ENCODE measurements at regions not wholly inside any gene's neighbourhood (a gene's known extent, or its start where the extent isn't known, plus 50 kb on each side); places are given as distances from the start of the nearest gene placed in this dataset.
"Not testable (repeated sequence)": the region's sequence is repeated elsewhere in the genome, so short reads cannot be mapped to it uniquely, and the experiment has no call there.

DNA sequence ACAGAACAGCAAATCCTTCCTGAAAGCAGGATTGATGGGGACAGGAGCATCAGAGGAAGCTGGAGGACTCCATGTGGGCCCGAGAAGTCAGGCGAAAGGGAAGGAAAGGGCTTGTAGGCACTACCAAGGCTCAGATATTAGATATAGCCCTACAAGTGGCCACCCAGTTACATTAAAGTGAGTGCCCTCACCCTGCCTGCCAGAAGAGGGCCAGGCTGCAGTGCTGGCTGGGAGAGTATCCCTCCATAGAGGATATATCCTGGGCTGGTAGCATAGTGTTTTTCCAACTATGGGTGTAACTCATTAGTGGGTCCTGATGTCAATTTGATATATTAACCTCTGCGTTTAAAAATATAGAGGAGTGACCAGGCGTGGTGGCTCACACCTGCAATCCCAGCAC, 285.2 kb downstream of the MYCN start:
- Mint-ChIP-seq H3K27me3 (peaks cover 4% of the 10 kb centered on the region), H3K36me3 (no peaks in the 10 kb centered on the region), H3K27ac (no peak overlapping the region), H3K4me3 (no peak overlapping the region), H3K9me3 (ENCODE audit: low read depth) (no peaks in the 10 kb centered on the region), H3K4me1 (ENCODE audit: low read depth) (no peaks in the 10 kb centered on the region)

- Mint-ChIP-seq H3K9me3 (ENCODE audit: low read depth) (no peaks in the 10 kb centered on the region), H3K4me3 (no peak overlapping the region), H3K27ac (no peak overlapping the region), H3K27me3 (peaks cover 4% of the 10 kb centered on the region), H3K36me3 (no peaks in the 10 kb centered on the region), H3K4me1 (ENCODE audit: low read depth) (no peaks in the 10 kb centered on the region)
Measured at GRCh38 chr2:16225071-16225470, 284.7 kb downstream of the MYCN start.

DNA sequence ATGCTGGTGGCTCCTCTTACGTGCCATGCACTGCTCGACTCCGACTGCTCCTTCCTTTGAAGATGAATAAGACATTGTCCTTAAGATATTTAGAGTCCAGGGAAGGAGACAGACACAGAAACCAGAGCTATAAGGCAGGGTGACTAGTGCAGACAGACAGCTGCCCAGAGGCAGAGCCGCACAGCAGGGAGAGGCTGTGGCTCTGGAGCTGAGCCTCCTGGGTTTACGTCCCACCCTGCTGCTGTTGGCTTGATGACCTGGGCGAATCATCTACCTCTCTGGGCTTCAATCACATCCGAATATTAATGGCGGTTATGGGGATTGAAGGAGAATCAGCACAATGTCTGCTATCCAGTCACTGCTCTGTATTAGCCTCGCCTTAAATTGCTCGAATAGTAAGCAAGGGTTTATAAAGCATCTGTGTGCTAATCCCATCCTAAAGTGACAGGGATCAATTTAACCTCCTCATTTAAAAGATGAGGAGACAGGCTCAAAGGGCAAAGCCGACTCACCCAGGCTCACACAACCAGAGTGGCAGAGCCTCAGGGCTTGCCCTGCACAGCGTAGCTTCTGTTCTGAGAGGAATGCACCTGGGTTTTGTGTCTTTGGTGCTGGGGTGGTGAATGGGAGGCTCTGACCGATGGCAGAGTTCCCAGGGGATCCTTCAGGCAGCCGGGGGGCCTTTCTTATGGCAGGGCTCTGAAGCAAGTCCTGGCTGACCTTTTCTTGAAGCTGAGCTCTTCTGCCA, 284.1 kb downstream of the MYCN start:
- Mint-ChIP-seq H3K27me3 (peaks cover 4% of the 10 kb centered on the region), H3K4me3 (no peak overlapping the region), H3K4me1 (ENCODE audit: low read depth) (no peaks in the 10 kb centered on the region), H3K27ac (no peak overlapping the region), H3K9me3 (ENCODE audit: low read depth) (no peaks in the 10 kb centered on the region), H3K36me3 (no peaks in the 10 kb centered on the region)

DNA sequence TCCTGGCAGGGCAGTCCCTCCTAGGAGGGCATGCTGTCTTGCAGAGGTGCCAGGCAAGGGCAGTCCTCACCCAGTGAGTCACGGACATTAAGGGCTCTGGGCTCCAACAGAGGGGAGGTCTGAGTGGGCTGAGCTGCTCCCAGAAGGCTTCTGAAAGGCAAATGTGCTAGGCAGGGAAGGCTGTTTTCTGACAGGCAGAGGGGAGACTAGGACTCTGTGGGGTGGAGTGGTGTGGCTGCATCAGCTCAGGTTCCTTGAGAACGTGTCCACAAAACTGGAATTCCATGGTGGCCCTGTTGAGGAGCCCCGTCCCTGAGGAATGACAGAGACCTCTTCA, 283.5 kb downstream of the MYCN start:
- H3K27ac Mint-ChIP-seq, result no peak overlapping the region
- H3K9me3 Mint-ChIP-seq (ENCODE audit: low read depth), result no peaks in the 10 kb centered on the region
- no peaks in the 10 kb centered on the region for H3K4me1 Mint-ChIP-seq (ENCODE audit: low read depth)
- no peaks in the 10 kb centered on the region for H3K36me3 Mint-ChIP-seq
- no peak overlapping the region for H3K4me3 Mint-ChIP-seq
- peaks cover 4% of the 10 kb centered on the region for H3K27me3 Mint-ChIP-seq

GRCh38 chr2:16223161-16223840, 283.0 kb downstream of the MYCN start:
- H3K36me3 Mint-ChIP-seq, result no peaks in the 10 kb centered on the region
- H3K4me3 Mint-ChIP-seq, result no peak overlapping the region
- H3K9me3 Mint-ChIP-seq (ENCODE audit: low read depth), result no peaks in the 10 kb centered on the region
- no peaks in the 10 kb centered on the region for H3K4me1 Mint-ChIP-seq (ENCODE audit: low read depth)
- H3K27ac Mint-ChIP-seq, result no peak overlapping the region
- peaks cover 4% of the 10 kb centered on the region for H3K27me3 Mint-ChIP-seq

GRCh38 chr2:16222326-16222725, 282.0 kb downstream of the MYCN start:
- Mint-ChIP-seq H3K9me3 (ENCODE audit: low read depth) (no peaks in the 10 kb centered on the region), H3K27me3 (peaks cover 4% of the 10 kb centered on the region), H3K36me3 (no peaks in the 10 kb centered on the region), H3K4me3 (no peak overlapping the region), H3K27ac (no peak overlapping the region), H3K4me1 (ENCODE audit: low read depth) (no peaks in the 10 kb centered on the region)

DNA sequence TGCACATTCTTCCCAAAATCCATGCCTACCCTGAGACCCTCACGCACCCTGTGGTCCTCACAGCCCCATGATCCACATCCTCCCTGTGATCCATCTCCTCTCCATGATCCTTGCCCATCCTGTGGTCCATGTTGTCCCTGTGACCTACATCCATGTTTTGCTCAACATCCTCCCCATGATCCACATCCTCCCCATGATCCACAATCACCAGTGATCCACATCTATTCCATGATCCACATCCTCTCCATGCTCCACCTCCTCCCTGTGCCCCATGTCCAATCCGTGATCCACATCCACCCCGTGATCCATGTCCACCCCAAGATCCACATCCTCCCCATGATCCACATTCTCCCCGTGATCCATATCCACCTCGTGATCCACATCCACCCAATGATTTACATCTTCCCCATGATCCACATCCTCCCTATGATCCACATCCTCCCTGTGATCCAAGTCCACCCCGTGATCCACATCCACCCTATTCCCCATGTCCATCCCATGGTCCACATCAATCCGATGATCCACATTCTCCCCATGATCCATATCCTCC, 281.2 kb downstream of the MYCN start:
- no peaks in the 10 kb centered on the region for H3K4me1 Mint-ChIP-seq (ENCODE audit: low read depth)
- H3K27me3 Mint-ChIP-seq, result peaks cover 4% of the 10 kb centered on the region
- H3K9me3 Mint-ChIP-seq (ENCODE audit: low read depth), result no peaks in the 10 kb centered on the region
- H3K4me3 Mint-ChIP-seq, result no peak overlapping the region
- H3K27ac Mint-ChIP-seq, result no peak overlapping the region
- H3K36me3 Mint-ChIP-seq, result no peaks in the 10 kb centered on the region

DNA sequence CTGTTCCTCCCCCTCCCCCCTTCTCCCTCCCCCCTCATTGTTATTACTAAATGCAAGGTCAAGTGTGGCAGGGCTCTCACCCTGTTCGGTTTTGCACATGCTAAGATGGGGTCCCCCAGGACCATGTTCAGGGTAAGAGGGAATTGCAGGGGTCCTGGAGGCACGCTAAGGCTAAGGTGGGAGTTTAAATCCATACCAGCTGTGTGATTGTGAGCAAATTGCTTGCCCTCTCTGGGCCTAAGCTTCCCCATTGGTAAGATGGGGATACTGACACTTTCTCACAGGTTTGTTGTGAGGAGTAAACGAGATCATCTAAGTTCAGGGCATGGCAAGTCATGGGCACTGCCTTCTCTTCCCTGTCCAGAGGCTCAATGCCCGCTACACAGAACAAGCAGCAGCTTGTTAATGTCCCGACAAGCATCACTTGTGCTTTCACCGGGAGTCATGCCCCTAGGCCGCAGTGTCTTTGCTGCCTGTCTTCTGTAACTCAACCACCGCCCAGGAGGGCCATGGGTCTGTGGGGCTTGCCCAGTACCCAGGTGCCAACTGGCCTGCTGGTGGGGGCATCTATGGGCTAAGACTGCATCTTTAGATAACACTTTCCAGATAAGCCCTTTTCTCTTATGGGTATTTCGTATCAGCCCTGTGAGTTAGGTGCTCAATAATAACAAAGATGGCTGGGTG, 279.1 kb downstream of the MYCN start:
- no peak overlapping the region for H3K4me3 Mint-ChIP-seq
- H3K27ac Mint-ChIP-seq, result no peak overlapping the region
- H3K36me3 Mint-ChIP-seq, result no peaks in the 10 kb centered on the region
- no peaks in the 10 kb centered on the region for H3K4me1 Mint-ChIP-seq (ENCODE audit: low read depth)
- H3K27me3 Mint-ChIP-seq, result peaks cover 4% of the 10 kb centered on the region
- no peaks in the 10 kb centered on the region for H3K9me3 Mint-ChIP-seq (ENCODE audit: low read depth)

- Mint-ChIP-seq H3K9me3 (ENCODE audit: low read depth) (no peaks in the 10 kb centered on the region), H3K4me1 (ENCODE audit: low read depth) (no peaks in the 10 kb centered on the region), H3K27me3 (peaks cover 4% of the 10 kb centered on the region), H3K4me3 (no peak overlapping the region), H3K27ac (no peak overlapping the region), H3K36me3 (no peaks in the 10 kb centered on the region)
Measured at GRCh38 chr2:16218625-16219024, 278.3 kb downstream of the MYCN start.

DNA sequence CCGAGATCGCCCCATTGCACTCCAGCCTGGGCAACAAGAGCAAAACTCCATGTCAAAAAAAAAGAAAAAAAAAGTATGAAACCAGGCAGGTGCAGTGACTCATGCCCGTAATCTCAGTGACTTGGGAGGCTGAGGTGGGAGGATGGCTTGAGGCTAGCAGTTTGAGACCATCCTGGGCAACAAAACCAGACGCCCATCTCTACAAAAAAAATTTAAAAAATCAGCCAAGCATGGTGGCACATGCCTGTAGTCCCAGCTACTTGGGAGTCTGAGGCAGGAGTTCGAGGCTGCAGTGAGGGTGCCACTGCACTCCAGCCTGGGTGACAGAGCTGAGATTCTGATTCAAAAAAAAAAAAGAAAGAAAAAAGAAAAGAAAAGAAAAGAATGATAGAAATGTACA, 277.8 kb downstream of the MYCN start:
- H3K27ac Mint-ChIP-seq, result no peak overlapping the region
- peaks cover 4% of the 10 kb centered on the region for H3K27me3 Mint-ChIP-seq
- H3K4me1 Mint-ChIP-seq (ENCODE audit: low read depth), result no peaks in the 10 kb centered on the region
- no peaks in the 10 kb centered on the region for H3K36me3 Mint-ChIP-seq
- no peaks in the 10 kb centered on the region for H3K9me3 Mint-ChIP-seq (ENCODE audit: low read depth)
- H3K4me3 Mint-ChIP-seq, result no peak overlapping the region

DNA sequence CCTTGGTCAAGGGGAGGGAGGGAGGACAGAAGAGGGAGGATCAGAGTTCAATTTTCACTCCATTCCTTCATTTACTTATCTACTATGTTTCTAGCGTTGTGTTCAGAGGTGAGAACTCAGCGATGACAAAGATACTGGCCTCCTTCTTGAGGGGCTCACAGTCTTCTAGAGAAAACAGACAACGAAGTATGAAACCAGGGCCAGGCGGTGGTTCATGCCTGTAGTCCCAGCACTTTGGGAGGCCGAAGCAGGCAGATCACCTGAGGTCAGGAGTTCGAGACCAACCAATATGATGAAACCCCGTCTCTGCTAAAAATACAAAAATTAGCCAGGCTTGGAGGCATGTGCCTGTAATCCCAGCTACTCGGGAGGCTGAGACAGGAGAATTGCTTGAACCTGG, 277.4 kb downstream of the MYCN start:
- not testable (repeated sequence) for H3K27ac Mint-ChIP-seq; H3K9me3 Mint-ChIP-seq (ENCODE audit: low read depth); H3K27me3 Mint-ChIP-seq; H3K36me3 Mint-ChIP-seq; H3K4me3 Mint-ChIP-seq; H3K4me1 Mint-ChIP-seq (ENCODE audit: low read depth)

DNA sequence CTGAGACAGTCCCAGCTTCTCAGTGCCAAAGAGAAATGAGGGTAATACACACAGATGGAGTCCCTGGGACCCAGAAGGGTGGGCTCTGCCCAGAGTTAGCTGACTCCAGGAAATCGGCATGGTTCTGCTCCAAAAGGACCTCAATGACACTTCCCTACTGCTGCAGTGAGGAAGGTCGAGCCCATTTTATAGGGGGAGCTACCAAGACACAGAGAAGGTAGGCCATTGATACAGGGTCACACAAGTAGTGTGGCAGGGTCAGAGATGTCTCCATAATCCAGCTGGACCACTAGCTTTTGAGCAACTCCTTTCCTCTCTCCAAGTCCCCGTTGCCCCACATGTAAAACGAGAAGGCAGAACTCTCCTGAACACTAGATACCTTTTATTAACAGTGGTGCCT, 276.9 kb downstream of the MYCN start:
- no peak overlapping the region for H3K27ac Mint-ChIP-seq
- peaks cover 4% of the 10 kb centered on the region for H3K27me3 Mint-ChIP-seq
- H3K36me3 Mint-ChIP-seq, result no peaks in the 10 kb centered on the region
- H3K4me1 Mint-ChIP-seq (ENCODE audit: low read depth), result no peaks in the 10 kb centered on the region
- no peak overlapping the region for H3K4me3 Mint-ChIP-seq
- no peaks in the 10 kb centered on the region for H3K9me3 Mint-ChIP-seq (ENCODE audit: low read depth)

DNA sequence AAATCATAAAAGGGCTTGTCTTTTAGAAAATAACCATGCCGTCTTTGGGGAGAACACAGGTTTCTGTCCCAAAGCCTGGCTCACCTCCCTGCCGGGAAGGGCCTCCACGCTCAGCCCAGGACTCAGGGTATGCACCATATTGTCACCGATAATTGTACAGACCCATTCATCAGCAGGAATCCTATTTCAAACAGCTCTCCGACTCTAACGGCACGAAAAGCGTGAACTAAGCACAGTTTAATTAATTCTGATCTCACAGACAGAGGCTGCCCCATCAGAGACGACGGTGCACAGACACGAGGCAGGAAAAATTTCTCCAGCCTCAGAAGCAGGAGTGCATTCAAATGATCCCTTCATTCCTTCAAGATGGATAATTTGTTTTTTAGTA, 276.2 kb downstream of the MYCN start:
- Mint-ChIP-seq H3K36me3 (no peaks in the 10 kb centered on the region), H3K27ac (no peak overlapping the region), H3K4me1 (ENCODE audit: low read depth) (no peaks in the 10 kb centered on the region), H3K9me3 (ENCODE audit: low read depth) (no peaks in the 10 kb centered on the region), H3K27me3 (no peaks in the 10 kb centered on the region), H3K4me3 (no peak overlapping the region)

- Mint-ChIP-seq H3K27me3 (no peaks in the 10 kb centered on the region), H3K9me3 (ENCODE audit: low read depth) (no peaks in the 10 kb centered on the region), H3K36me3 (no peaks in the 10 kb centered on the region), H3K4me3 (no peak overlapping the region), H3K27ac (no peak overlapping the region), H3K4me1 (ENCODE audit: low read depth) (no peaks in the 10 kb centered on the region)
Measured at GRCh38 chr2:16215902-16216557, 275.7 kb downstream of the MYCN start.

- no peaks in the 10 kb centered on the region for H3K9me3 Mint-ChIP-seq (ENCODE audit: low read depth)
- no peak overlapping the region for H3K27ac Mint-ChIP-seq
- H3K27me3 Mint-ChIP-seq, result no peaks in the 10 kb centered on the region
- no peaks in the 10 kb centered on the region for H3K36me3 Mint-ChIP-seq
- no peak overlapping the region for H3K4me3 Mint-ChIP-seq
- H3K4me1 Mint-ChIP-seq (ENCODE audit: low read depth), result no peaks in the 10 kb centered on the region
Measured at GRCh38 chr2:16214861-16215260, 274.5 kb downstream of the MYCN start.

Measured in activated naive CD8-positive, alpha-beta T cell (primary cell).